ENCODE measurements at regions not wholly inside any gene's neighbourhood (a gene's known extent, or its start where the extent isn't known, plus 50 kb on each side); places are given as distances from the start of the nearest gene placed in this dataset.

- WGBS, 2 donors, result 26 to 29% methylated on average over 2 of the region's 2 CpGs
- Histone ChIP-seq H3K27ac (no peak overlapping the region), H3K36me3 (no peaks in the 10 kb centered on the region), H3K9me3 (peaks cover 0 to 23% (median 2%) of the 10 kb centered on the region in 11 donors), H3K4me1 (no peaks in the 10 kb centered on the region), H3K4me3 (no peak overlapping the region), H3K27me3 (no peaks in the 10 kb centered on the region)
- DNase-seq (no peak), ATAC-seq (no peak)
- intact Hi-C loops (cut with DNase I), result no loop called here
- TF ChIP-seq CTCF (IDR thresholded peaks at IDR 0.05), result no peak
Measured at GRCh38 chr20:5369629-5370028, 52.9 kb upstream of the PROKR2 start.
